Fibroblast of lung (primary cell): ENCODE measurements at regions not wholly inside any gene's neighbourhood (a gene's known extent, or its start where the extent isn't known, plus 50 kb on each side); places are given as distances from the start of the nearest gene placed in this dataset.

Source experiments
- DNase-seq, 2 donors: peaks; one replicate each; pipeline versions ENCODE4 v3.0.0 to v3.0.0-alpha.2; 2010; ENCODE audit warnings: low read depth in 2 of 2
- H2AFZ ChIP-seq: 2 replicates; pipeline ENCODE4 v1.5.1; 2012; ENCODE audit warnings: low read length, control low read depth, inconsistent platforms
- H3K27ac ChIP-seq: 2 replicates; pipeline ENCODE4 v1.5.1; 2011; ENCODE audit warnings: low read length, control low read depth; ENCODE audit not compliant: insufficient read depth
- H3K27me3 ChIP-seq: 2 replicates; pipeline ENCODE4 v1.5.1; 2011; ENCODE audit warnings: mild to moderate bottlenecking, low read length; ENCODE audit not compliant: control insufficient read depth, insufficient read depth
- H3K36me3 ChIP-seq: 2 replicates; pipeline ENCODE4 v1.5.1; 2011; ENCODE audit warnings: low read length; ENCODE audit not compliant: control insufficient read depth, insufficient read depth
- H3K4me1 ChIP-seq: 2 replicates; pipeline ENCODE4 v1.5.1; 2011; ENCODE audit warnings: low read length; ENCODE audit not compliant: control insufficient read depth, insufficient read depth; ENCODE audit errors: extremely low read depth
- H3K4me2 ChIP-seq: 2 replicates; pipeline ENCODE4 v1.5.1; 2011; ENCODE audit warnings: low read length, control low read depth; ENCODE audit not compliant: insufficient read depth; ENCODE audit errors: extremely low read depth
- H3K4me3 ChIP-seq, 4 experiments: fragments of 200-600 bp in 1 of 4; sonication (generic) in 1 of 4; replicated peaks in 1 of 4; 2 replicates each; pipeline ENCODE4 v1.5.1; 2011 to 2016; ENCODE audit warnings: low read length in 4 of 4, low read depth in 3 of 4, mild to moderate bottlenecking in 3 of 4, control low read depth in 2 of 4, inconsistent platforms in 1 of 4, mixed read lengths in 1 of 4; ENCODE audit not compliant: insufficient read depth in 1 of 4; ENCODE audit errors: control extremely low read depth in 1 of 4
- H3K79me2 ChIP-seq: 2 replicates; pipeline ENCODE4 v1.5.1; 2012; ENCODE audit warnings: mild to moderate bottlenecking, low read length, inconsistent platforms; ENCODE audit not compliant: control insufficient read depth, insufficient read depth
- H3K9ac ChIP-seq: 2 replicates; pipeline ENCODE4 v1.5.1; 2011; ENCODE audit warnings: mild to moderate bottlenecking, low read length, control low read depth; ENCODE audit not compliant: insufficient read depth
- H3K9me3 ChIP-seq: 2 replicates; pipeline ENCODE4 v1.5.1; 2012; ENCODE audit warnings: low read depth, low read length; ENCODE audit not compliant: control insufficient read depth, insufficient read depth
- H4K20me1 ChIP-seq: 2 replicates; pipeline ENCODE4 v1.5.1; 2011; ENCODE audit warnings: low read length; ENCODE audit not compliant: control insufficient read depth, insufficient read depth; ENCODE audit errors: extremely low read depth
- CTCF ChIP-seq, 2 donors: IDR thresholded peaks in 1 of 2; conservative IDR thresholded peaks in 1 of 2; 1 replicate in 1 of 2; 2 replicates in 1 of 2; pipeline ENCODE4 v1.5.1; 2011 to 2012; ENCODE audit warnings: low read length in 2 of 2, control low read depth in 1 of 2, inconsistent platforms in 1 of 2, low read depth in 1 of 2, mild to moderate bottlenecking in 1 of 2
- EZH2 ChIP-seq: IDR thresholded peaks from 2 replicates; pipeline ENCODE4 v1.5.1; 2012; ENCODE audit warnings: low read length, control low read depth, mild to moderate bottlenecking; ENCODE audit errors: missing control alignments

GRCh38 chr18:70382992-70383717, 94.3 kb downstream of the SOCS6 start:
- Histone ChIP-seq H3K4me3 (no peak overlapping the region), H2AFZ (no peak overlapping the region), H3K4me2 (no peak overlapping the region), H3K27me3 (no peaks in the 10 kb centered on the region), H3K9ac (no peak overlapping the region), H4K20me1 (no peaks in the 10 kb centered on the region), H3K9me3 (no peaks in the 10 kb centered on the region), H3K27ac (no peak overlapping the region), H3K79me2 (no peaks in the 10 kb centered on the region), H3K4me1 (peaks cover 18% of the 10 kb centered on the region), H3K36me3 (no peaks in the 10 kb centered on the region)
- no peak for TF ChIP-seq CTCF (conservative IDR thresholded peaks at IDR 0.05 in 1 of 2, IDR thresholded peaks at IDR 0.05 in 1 of 2; ENCODE audit: low read depth in 1 of 2, low read length in 2 of 2)
- no peak for TF ChIP-seq EZH2
- DNase-seq = no peak

GRCh38 chr18:70382017-70382416, 93.2 kb downstream of the SOCS6 start:
- Histone ChIP-seq H3K4me1 (peaks cover 23% of the 10 kb centered on the region), H3K79me2 (no peaks in the 10 kb centered on the region), H3K9me3 (no peaks in the 10 kb centered on the region), H3K4me2 (no peak overlapping the region), H3K27ac (no peak overlapping the region), H4K20me1 (no peaks in the 10 kb centered on the region), H3K27me3 (no peaks in the 10 kb centered on the region), H2AFZ (no peak overlapping the region), H3K36me3 (no peaks in the 10 kb centered on the region), H3K9ac (no peak overlapping the region), H3K4me3 (no peak overlapping the region)
- DNase-seq = no peak
- no peak for TF ChIP-seq CTCF (conservative IDR thresholded peaks at IDR 0.05 in 1 of 2, IDR thresholded peaks at IDR 0.05 in 1 of 2; ENCODE audit: low read depth in 1 of 2, low read length in 2 of 2)
- no peak for TF ChIP-seq EZH2

GRCh38 chr18:70380915-70381896, 92.4 kb downstream of the SOCS6 start:
- H3K4me3 ChIP-seq = no peak overlapping the region
- no peaks in the 10 kb centered on the region for H3K9me3 ChIP-seq
- no peaks in the 10 kb centered on the region for H3K36me3 ChIP-seq
- no peak overlapping the region for H3K4me2 ChIP-seq
- no peak overlapping the region for H3K9ac ChIP-seq
- TF ChIP-seq CTCF (conservative IDR thresholded peaks at IDR 0.05 in 1 of 2, IDR thresholded peaks at IDR 0.05 in 1 of 2; ENCODE audit: low read depth in 1 of 2, low read length in 2 of 2) = no peak
- no peak for TF ChIP-seq EZH2
- H2AFZ ChIP-seq = peak overlapping the region; percentile 19
- no peaks in the 10 kb centered on the region for H4K20me1 ChIP-seq
- peak; percentile 43 to 79 for DNase-seq
- H3K79me2 ChIP-seq = no peaks in the 10 kb centered on the region
- peaks cover 24% of the 10 kb centered on the region for H3K4me1 ChIP-seq
- H3K27ac ChIP-seq = no peak overlapping the region
- no peaks in the 10 kb centered on the region for H3K27me3 ChIP-seq
